NCI-H446 treated with DMSO at 0.1 percent for 48 hours (cell line): ENCODE measurements at regions not wholly inside any gene's neighbourhood (a gene's known extent, or its start where the extent isn't known, plus 50 kb on each side); places are given as distances from the start of the nearest gene placed in this dataset.

Experiments
- DNase-seq: peaks from one replicate; lab custom pipeline; 2025; lab: John Stamatoyannopoulos, UW

DNA sequence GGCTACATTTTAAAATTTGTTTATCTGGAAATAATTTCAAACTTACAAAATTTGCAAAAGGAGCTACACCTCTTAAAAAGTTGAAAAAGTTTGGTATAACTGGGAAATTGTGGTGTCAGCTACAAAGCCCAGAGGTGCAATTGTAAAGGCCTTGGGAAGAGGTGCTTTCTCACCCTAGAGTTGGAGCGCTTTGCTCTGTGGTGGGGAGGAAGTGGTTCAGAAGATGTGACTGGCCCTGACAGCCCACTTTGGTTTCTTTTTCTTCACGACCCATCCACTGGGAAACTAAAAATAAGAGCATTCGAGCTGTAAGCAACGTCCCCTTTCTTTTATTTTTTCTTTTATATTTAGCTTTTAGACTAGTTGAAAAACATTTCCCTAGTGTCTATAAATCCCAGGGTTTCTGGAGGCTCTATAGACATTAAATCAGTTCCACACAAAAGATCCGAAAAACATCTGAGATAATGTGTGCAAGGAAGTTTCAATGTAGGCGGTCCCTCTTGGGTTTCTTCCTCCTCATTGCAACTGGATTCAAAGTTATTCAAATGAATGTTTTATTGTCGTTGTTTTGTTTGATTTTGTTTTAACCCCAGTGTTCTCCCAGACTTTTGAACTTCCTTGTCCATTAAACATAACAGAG lies 397.8 kb downstream of the KIF16B start:
- no peak for DNase-seq

DNA sequence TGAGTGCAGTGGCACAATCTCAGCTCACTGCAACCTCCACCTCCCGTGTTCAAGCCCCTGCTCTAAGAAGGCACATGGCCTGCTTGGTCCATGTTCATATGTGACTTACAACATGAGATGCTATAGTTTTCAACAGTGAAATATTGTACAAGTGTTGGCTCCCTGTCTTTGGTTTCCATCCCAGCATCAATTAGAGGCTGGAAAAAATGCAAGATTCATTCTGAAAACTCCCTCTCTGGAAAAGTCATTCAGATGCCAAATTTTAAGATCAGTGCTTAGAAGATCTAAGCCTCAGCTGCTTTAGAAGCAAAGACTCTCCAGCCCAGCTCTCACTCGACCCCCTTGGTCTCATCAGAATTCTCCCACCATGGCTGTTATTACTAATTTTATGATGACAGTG lies 398.9 kb downstream of the KIF16B start:
- peak; percentile 2 for DNase-seq

DNA sequence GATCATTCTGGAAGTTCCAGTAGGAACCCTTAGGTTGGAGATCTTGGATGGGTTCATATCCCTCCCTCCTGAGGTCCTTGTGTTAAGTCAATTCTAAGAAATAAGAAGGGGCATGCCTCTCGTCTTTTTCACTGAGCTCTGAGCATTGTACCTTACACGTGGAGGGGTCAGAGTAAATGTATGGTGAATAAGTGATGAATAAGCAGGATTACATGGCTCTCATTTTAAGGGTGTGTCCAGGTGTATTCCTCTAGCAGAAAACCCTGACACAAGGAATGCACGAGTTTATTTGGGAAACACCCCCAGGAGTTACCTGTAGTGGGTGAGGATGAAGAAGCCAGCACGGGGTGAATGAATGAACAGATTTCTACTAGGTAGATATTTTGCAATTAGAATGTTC lies 400.2 kb downstream of the KIF16B start:
- DNase-seq = no peak

DNA sequence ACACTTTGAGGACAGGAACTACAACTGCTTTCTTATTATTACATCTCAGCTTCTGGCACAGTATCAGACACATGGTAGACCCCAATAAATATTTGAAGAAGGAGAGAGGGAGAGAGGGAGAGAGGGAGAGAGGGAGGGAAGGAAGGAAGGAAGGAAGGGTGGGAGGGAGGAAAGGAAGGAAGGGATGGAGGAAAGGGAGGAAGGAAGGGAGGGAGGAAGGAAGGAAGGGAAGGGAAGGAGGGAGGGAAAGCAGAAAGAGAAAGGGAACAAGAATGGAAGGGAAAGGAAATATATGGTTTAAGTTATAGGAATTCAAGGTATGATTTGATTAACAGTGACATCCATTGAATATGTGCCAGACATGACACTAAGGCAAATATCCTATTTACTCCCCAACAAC lies 402.1 kb downstream of the KIF16B start:
- no peak for DNase-seq

DNA sequence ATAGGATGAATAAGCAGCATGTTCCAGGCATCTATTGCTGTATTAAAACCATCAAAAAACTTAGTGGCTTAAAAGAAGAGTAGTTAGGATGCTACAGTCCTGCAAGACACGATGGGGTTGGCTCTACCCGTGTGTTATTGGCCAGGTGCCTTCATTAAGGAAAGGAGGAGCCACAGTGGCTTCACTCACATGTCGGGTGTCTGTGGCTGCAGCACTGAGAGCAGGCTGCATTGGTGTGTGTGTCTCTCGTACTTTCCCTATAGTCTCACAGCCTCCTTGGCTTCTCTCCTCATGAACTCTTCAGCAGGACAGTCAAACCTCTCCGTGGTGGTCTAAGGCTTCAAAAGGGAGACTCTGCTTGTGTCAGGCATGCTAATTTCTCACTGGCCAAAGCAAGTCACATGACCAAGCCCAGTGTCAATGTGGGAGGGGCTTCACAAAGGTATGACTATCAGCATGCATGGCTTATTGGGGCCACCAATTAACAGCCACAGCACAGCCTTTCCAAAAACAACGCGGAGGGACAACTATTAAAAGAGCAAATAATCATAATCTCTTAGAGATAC lies 402.8 kb downstream of the KIF16B start:
- DNase-seq = no peak

DNA sequence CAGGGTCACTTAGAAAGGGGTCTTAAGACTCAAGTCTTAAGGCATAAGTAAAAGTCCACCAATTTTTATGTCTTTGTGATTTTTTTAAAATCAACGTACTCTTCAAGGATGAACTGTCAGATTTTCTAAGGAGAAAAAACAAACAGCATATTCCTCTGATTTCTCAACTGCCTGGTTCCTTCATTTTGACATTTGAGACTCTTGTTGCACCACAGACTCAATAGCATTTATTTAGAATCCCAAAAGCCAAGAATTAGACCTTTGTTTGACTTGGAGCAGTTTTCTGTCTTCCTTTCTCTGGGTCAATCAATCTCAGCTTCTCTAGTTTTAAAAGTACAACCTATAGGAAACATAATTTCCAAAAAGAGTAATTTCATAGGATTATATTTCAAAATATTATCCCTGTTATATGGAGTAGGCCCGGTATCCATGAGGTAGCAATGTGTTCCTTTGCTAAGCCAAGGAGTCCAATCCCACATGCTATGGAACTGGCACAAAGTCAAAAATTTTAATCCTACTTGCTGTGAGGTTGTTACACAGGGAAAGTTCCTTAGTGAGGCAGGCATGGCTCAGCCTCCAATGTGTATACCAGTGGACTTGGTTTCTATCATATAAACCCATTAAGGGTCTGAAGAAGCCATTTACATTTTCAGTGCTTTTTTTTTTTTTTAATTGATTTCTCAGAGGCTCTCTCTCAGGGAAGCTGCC lies 405.7 kb downstream of the KIF16B start:
- peak; percentile 48 for DNase-seq

DNA sequence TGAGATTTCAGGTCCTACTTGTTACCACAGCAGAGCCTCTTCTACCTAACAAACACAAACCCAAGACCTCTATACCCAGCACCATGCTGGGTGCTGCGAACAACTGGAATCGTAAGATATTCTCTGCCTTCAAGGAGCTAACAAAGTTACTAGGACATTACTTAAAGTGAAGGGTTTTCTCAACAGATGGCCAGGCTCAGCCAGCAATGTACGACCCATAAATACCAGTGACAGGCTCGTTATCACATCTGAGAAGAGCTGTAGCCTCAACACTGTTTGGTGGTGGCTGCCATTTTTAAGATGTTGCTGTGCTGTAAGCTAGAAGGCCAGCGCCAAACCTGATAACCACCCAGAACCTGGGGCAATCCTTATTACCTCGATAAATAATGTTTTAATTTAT lies 406.5 kb downstream of the KIF16B start:
- no peak for DNase-seq

DNA sequence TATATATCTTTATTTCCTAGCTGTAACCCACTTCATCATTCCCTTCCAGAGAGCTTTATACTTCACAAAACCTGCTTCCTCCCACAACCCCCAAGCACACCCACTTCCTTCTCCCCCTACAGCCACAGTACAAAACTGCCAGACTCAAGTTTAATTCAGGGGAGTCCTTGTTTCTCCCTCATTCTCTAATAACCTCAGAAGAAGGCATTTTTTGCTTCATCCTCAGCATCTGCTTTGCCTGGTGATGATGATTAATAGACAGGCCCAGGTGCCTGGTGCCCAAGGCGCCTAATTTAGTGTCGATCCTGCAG lies 414.3 kb downstream of the KIF16B start:
- DNase-seq = no peak

DNA sequence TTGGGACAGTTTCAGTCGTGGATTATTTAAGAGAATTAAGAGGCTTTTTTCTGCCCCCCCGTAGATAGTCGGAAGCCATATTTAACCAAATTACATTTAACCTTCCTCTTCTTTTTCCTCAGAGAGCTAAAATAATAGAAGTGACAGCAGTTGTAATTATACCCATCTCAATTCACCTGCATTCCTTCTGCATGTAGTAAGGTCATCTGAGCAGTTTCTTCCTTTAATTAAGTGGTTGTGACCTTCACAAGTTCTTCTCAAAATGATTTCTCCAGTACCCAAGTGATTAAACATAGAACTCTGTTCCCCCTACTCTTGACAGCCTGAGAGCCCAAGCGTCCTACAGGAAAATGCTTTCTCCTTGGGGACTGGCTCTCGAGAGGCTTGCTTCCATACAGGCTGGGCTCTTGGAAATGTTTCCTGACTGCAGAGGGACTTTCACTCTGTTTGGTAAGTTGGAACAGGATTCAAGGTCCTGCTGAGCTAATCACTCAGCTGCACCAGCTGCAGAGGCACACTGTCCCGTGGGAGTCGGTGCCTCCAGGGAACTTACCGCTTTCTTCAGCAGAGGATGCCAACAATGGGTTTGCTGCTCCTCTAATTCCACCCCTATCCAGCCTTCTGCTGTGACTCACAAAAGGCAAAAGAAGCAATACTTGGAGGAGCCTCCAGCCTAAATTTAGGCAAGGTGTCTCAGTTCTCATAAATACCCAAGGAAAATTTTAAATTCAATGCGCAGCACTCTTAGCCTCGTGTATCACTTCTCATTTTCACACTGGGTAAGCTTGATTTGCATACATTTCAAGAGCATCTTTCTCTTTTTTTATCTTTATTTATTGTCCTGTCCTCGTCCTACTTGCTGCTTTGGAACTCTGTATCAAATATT lies 414.9 kb downstream of the KIF16B start:
- no peak for DNase-seq

DNA sequence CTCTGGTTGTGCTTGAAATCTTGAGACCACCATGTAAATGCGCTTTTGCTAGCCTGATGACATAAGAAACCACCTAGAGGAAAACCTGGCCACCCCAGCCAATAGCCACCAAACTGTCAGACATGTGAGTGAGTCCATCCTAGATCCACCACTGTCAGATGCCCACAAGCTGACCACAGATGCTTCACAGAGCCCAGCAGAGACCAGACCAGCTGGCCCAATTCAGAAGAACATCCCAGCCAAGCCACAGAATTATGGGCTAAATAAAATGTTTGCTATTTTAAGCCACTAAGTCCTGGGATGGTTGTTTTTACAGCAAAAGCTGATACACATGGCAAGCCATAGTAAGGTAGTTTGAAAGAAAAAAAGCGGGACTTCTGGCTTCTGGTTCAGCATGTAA lies 425.3 kb downstream of the KIF16B start:
- no peak for DNase-seq

DNA sequence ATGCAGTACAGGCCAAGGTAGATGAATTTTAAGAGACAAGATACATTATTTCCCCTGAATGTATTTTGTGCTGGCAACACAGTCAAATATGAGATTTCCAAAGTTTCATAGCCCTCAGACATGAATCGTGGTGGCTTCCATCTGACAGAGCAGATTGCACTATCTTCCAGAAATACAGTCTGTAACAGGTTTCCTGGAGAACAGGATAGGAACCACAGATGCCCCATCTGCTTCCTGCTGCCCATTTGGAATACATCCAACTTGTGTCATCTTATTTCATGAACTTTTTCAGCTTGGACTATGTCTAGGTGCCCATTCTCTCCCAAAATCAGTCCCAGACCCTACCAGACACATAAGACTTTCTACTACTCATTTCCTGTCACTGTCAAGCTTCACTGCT lies 426.0 kb downstream of the KIF16B start:
- peak; percentile 87 for DNase-seq

DNA sequence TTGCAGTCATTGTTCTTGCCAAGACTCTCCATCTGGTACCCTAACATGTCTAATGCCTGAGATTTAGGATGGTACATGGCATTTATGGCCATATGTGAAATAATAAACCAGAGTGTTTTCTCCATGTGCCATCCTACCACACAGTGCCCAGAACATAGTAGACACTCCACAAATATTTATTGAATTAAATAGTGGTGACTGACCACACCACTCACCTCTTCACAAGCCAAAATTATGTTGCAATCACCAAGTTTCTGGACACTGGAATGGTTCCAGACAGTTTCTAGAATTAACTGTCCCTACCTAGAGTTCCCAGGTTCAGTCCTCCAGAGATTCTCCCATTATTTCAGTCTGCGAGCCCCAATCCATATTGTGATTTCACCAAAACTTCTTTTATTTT lies 427.3 kb downstream of the KIF16B start:
- peak; percentile 65 for DNase-seq

DNA sequence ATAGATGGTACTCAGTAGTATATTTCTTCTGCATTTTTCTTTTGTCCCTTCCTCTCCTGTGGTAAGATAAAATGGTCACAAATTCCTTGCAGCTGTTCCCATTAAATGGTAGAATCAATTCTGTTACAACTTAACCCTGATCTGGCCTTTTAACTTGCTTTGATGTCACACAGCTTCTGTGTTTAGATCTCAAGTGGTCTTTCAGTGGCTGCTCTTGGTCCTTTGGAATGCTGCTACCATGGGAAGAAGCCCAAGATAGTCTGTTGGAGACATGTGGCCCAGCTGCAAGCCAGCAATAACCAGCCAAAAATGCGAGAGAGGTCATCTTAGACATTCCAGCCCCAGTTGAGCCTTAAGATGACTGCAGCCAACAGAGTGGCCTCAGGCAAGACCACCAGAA lies 429.7 kb downstream of the KIF16B start:
- no peak for DNase-seq

DNA sequence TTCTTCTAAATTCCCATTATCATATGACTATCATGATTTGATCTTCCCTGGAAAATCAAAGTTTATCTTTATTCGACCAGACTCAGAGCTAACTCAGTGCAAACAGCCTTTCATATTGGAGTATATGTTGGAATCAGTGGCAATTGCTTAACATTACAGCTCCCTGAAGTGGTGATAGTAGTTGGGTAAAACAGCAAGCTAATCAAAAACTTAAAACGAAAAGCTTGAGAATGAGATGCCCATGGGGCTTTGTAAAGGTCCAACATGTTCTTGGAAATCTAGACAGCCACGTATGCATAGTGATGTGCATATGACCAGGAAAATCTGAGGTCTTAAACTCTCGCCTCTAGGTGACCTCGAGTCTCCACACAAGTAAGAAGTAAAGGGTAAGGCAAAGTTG lies 437.6 kb downstream of the KIF16B start:
- DNase-seq = no peak

DNA sequence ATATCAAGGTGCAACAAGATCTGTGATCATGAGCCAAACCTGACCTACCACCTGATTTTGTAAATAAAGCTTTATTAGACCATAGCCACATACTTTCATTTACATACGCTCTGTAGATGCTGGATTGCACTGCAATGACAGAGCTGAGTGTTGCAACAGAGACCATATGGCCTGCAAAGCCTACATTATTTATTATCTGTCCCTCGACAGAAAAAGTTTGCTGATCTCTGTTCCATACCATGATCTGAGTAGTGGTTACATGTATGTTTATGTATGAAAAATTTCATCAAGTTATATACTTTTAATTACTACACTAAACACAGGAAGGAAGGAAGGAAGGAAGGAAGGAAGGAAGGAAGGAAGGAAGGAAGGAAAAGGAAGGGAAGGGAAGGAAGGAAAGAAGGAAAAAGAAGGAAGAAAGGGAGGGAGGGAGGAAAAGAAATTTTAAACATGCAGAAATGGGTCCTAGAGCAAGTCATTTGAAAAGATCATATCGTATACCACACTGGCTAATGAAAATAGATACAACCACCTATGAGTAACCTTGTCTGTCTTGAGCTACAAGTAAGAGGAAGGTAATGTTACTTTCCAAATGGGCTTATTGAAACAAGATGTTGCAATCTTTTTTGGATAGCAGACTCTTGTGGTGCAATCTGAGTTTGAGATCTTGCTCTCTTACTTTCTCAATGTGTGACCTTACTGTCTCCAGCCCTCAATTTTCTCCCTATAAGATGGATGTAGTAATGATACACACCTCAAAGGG lies 441.0 kb downstream of the KIF16B start:
- no peak for DNase-seq

DNA sequence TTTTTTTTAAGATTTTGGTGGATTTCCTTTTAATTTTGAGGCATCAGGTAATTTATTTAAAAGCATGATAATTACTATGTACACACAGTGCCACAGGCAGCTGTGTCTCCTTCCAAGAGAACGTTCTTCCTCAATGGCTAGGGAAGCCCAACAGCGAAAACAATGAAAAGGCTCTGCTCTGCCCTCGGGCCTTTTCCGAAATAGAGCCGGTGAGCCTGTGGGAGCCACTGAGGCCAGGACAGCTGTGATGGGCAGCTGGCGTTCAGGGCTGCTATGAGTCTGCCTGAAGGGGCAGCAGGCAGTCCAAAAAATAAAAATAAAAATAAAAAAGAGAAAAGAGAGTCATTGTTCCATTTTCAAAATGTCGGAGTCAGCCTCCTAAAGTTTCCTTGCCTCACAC lies 443.8 kb downstream of the KIF16B start:
- no peak for DNase-seq

DNA sequence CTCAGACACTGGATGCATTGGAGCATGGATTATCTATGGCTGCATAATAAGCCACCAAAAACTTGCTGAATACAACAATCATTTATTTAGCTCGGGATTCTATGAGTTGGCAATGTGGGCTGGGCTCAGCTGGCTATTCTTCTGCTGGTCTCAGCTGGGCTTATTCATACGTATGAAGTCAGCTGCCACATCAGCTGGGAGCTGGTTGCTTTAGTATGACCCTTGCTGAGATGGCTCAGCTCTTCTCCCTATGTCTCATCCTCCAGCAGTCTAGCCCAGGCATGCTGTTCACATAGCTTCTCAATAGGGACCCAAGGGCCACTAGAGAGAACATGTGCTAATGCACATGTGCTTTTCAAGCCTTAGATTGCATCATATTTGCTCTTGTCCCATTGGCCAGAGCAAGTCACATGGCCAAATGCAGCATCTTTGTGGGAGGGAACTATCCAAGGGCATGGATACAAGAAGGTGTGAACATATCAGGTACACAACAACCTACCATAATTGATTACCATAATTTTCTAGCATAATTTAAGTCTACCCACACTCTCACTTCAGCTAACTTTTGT lies 444.6 kb downstream of the KIF16B start:
- DNase-seq = no peak

DNA sequence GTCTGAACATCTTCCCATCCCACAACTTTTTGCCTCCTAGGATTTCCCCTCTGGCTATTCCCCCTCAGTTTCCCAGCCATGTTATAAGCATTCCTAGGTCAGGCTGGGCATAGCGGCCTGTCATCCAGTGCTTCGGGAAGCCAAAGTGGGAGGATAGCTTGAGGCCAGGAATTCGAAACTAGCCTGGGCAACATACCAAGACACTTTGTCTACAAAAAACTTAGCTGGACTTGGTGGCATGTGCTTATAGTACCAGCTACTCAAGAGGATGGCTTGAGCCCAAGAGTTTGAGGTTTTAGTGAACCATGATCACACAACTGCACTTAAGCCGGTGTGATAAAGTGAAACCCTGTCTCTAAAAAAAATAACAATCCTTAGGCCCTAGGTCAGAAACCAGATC lies 447.4 kb downstream of the KIF16B start:
- DNase-seq = no peak

DNA sequence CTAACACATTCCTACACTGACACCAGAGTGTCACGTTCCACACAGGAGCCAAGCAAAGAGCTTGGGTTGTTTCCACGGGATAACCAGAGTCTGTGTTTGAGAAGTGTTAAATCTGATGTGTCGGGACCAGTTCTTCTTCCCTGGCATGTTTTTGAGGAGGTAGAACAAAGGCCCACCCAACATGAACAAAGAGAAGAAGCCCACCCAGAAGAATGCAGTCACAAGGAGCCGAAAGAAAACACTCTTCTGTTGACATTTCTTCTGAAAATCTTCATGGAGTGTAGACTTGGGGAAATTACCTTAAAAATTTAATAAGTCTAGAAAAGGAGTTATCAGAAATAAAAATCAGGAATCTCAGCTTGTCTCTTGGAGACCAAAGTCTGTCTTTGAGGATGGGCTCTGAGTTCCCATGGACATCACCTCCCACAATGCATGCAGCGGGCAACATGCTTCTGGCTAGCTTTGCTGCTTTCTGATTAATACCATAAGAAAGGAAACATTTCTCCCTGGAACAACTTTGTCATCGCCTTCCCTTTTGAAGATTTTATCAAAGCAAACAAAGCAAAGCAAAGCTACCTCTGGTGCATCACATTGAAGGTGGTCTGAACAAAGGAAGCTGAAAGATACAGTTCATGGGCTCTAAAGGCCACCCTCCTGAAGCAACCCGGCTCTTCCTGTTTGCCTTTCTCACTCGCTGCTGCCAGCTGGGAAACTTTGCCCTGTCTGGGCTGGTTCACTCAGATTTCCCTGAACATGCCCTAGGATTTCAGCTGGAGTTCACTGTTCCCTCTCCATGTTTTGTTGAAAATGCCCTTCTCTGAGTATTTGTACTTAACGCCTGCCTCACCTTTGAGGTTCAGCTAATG lies 448.1 kb downstream of the KIF16B start:
- DNase-seq = no peak

DNA sequence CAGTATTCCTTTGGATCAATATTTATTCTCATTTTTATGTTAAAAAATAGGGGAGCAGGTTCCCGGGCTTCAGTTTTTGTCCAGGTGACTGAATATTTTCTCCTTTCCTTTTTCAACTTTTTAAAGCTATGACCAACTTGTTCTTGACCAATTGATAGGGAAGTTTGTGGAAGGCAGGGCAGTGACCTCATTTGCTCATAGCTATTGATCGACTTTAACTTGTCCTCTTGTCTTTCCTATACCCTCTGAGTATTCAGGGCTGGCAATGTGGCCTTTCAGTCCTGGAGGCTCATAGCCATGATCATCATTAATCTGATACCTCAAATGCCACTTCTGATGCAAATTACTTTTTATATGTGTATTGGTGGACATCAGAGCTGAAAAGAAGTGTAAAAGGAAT lies 448.8 kb downstream of the KIF16B start:
- DNase-seq = no peak

DNA sequence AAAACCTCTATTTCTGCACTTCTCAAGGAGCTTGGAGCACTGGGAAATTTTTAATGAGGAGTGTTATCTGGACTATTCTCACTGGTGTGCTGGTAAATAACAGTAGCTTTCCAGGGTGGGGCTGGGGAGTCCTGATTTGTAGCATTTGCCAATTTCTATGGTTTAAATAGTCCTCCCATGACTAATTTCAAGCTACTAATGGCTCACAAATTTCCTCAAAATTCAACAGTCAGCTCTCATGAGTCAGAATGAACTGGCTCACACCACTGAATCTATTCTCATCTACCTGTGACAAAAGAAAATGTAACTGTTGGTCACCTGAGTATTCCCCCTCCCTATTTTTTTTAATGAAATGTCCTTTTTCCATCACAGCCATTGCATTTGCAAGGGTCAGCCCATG lies 449.6 kb downstream of the KIF16B start:
- DNase-seq = no peak
